IMR-90 (cell line): ENCODE measurements at regions not wholly inside any gene's neighbourhood (a gene's known extent, or its start where the extent isn't known, plus 50 kb on each side); places are given as distances from the start of the nearest gene placed in this dataset.

ENCODE experiments used
- ATAC-seq: fragments of 200-7000 bp; cut with Tn5 transposase; 2 replicates; pipeline ENCODE4 v1.9.1; 2020; ENCODE audit warnings: low read depth, mild to moderate bottlenecking, moderate library complexity
- BruUV-seq: library from RNA; stranded (reverse); fragments of 400-500 nt; replicated peaks from 2 replicates; lab custom pipeline; 2021; lab: Mats Ljungman, UMichigan
- CTCF ChIA-PET: fragments of 300-600 bp; formaldehyde crosslinking; extraction: SDS; loops from one replicate; lab custom pipeline; 2021; ENCODE audit warnings: antibody characterized with exemption; lab: Yijun Ruan, JAX
- POLR2A ChIA-PET: fragments of 300-600 bp; sonication (Branson Sonifier 250); formaldehyde crosslinking; loops from one replicate; lab custom pipeline; 2022; ENCODE audit warnings: antibody characterized with exemption; ENCODE audit not compliant: unreplicated experiment; lab: Charles Lee
- DNase-seq: peaks from one replicate; pipeline ENCODE4 v3.0.0; 2013
- H2AFZ ChIP-seq: replicated peaks from 2 replicates; pipeline ENCODE3; 2013; ENCODE audit warnings: low read length, mild to moderate bottlenecking; ENCODE audit not compliant: poor library complexity
- H2AK5ac ChIP-seq: 2 replicates; pipeline ENCODE4 v1.6.1; 2013; ENCODE audit warnings: low read depth, low read length, inconsistent platforms
- H2AK9ac ChIP-seq: replicated peaks from 2 replicates; pipeline ENCODE3; 2013; ENCODE audit warnings: mild to moderate bottlenecking, low read depth, low read length, moderate library complexity; ENCODE audit not compliant: poor library complexity
- H2BK120ac ChIP-seq: 2 replicates; pipeline ENCODE4 v1.6.1; 2013; ENCODE audit warnings: low read depth, low read length, inconsistent platforms
- H2BK15ac ChIP-seq: 3 replicates; pipeline ENCODE4 v1.6.1; 2013; ENCODE audit warnings: low read depth, low read length, inconsistent platforms
- H2BK20ac ChIP-seq: 2 replicates; pipeline ENCODE4 v1.6.1; 2013; ENCODE audit warnings: low read depth, mild to moderate bottlenecking, inconsistent platforms, low read length, moderate library complexity
- H2BK5ac ChIP-seq: 2 replicates; pipeline ENCODE4 v1.6.1; 2013; ENCODE audit warnings: mild to moderate bottlenecking, low read depth, low read length, inconsistent platforms; ENCODE audit not compliant: poor library complexity, severe bottlenecking
- H3K14ac ChIP-seq: replicated peaks from 2 replicates; pipeline ENCODE4 v1.6.1; 2013; ENCODE audit warnings: low read depth, low read length, inconsistent platforms
- H3K18ac ChIP-seq: 2 replicates; pipeline ENCODE4 v1.6.1; 2013; ENCODE audit warnings: low read depth, low read length, control low read depth
- H3K23ac ChIP-seq: 2 replicates; pipeline ENCODE4 v1.6.1; 2013; ENCODE audit warnings: low read depth, low read length, inconsistent platforms
- H3K27ac ChIP-seq: 2 replicates; pipeline ENCODE4 v1.5.1; 2013; ENCODE audit warnings: mild to moderate bottlenecking, control low read depth, low read length; ENCODE audit not compliant: insufficient read depth
- H3K27me3 ChIP-seq: 2 replicates; pipeline ENCODE4 v1.6.1; 2013; ENCODE audit warnings: low read length; ENCODE audit not compliant: control insufficient read depth, insufficient read depth
- H3K36me3 ChIP-seq: 2 replicates; pipeline ENCODE4 v1.6.1; 2013; ENCODE audit warnings: low read length, mixed read lengths; ENCODE audit not compliant: control insufficient read depth, insufficient read depth
- H3K4ac ChIP-seq: 2 replicates; pipeline ENCODE4 v1.6.1; 2013; ENCODE audit warnings: low read depth, low read length, inconsistent platforms
- H3K4me1 ChIP-seq: 2 replicates; pipeline ENCODE4 v1.6.1; 2013; ENCODE audit warnings: low read length, mixed read lengths; ENCODE audit not compliant: control insufficient read depth, insufficient read depth
- H3K4me2 ChIP-seq: 2 replicates; pipeline ENCODE4 v1.6.1; 2013; ENCODE audit warnings: low read depth, mild to moderate bottlenecking, control low read depth, low read length, moderate library complexity
- H3K4me3 ChIP-seq: 2 replicates; pipeline ENCODE4 v1.5.1; 2013; ENCODE audit warnings: low read depth, mild to moderate bottlenecking, control low read depth, low read length, moderate library complexity; ENCODE audit not compliant: insufficient read depth
- H3K56ac ChIP-seq: 2 replicates; pipeline ENCODE4 v1.6.1; 2013; ENCODE audit warnings: low read length, inconsistent platforms; ENCODE audit not compliant: insufficient read depth; ENCODE audit errors: extremely low read depth
- H3K79me1 ChIP-seq, 2 experiments: 2 replicates each; pipeline ENCODE4 v1.6.1; 2013; ENCODE audit warnings: low read length in 2 of 2, inconsistent platforms in 1 of 2, low read depth in 1 of 2
- H3K9ac ChIP-seq: 2 replicates; pipeline ENCODE4 v1.6.1; 2013; ENCODE audit warnings: low read depth, low read length, control low read depth
- H3K9me1 ChIP-seq: 2 replicates; pipeline ENCODE4 v1.6.1; 2013; ENCODE audit warnings: low read length, inconsistent platforms; ENCODE audit not compliant: insufficient read depth
- H3K9me3 ChIP-seq: 2 replicates; pipeline ENCODE4 v1.6.1; 2013; ENCODE audit warnings: low read length; ENCODE audit not compliant: control insufficient read depth, insufficient read depth
- H4K20me1 ChIP-seq: 2 replicates; pipeline ENCODE4 v1.6.1; 2013; ENCODE audit warnings: low read length, inconsistent platforms; ENCODE audit not compliant: insufficient read depth
- H4K5ac ChIP-seq: 2 replicates; pipeline ENCODE4 v1.6.1; 2013; ENCODE audit warnings: mild to moderate bottlenecking, low read depth, low read length, control low read depth
- H4K8ac ChIP-seq, 2 experiments: 2 replicates each; pipeline ENCODE4 v1.6.1; 2013; ENCODE audit warnings: low read depth in 2 of 2, low read length in 2 of 2, control low read depth in 1 of 2, inconsistent platforms in 1 of 2
- H4K91ac ChIP-seq: 2 replicates; pipeline ENCODE4 v1.6.1; 2013; ENCODE audit warnings: low read depth, low read length, inconsistent platforms; ENCODE audit not compliant: insufficient read depth
- BHLHE40 ChIP-seq: fragments of 150-350 bp; IDR thresholded peaks from 2 replicates; pipeline ENCODE4 v1.6.1; 2016; ENCODE audit warnings: mild to moderate bottlenecking, low read depth, low read length
- CEBPB ChIP-seq: IDR thresholded peaks from 2 replicates; pipeline ENCODE4 v1.6.1; 2012; ENCODE audit warnings: low read depth, low read length, improper control_type of control experiment
- MAFK ChIP-seq: IDR thresholded peaks from 2 replicates; pipeline ENCODE4 v1.6.1; 2012; ENCODE audit warnings: low read depth, low read length, improper control_type of control experiment
- MAZ ChIP-seq: IDR thresholded peaks from 2 replicates; pipeline ENCODE4 v1.6.1; 2012; ENCODE audit warnings: low read depth, mild to moderate bottlenecking, low read length, improper control_type of control experiment, moderate library complexity, borderline replicate concordance
- POLR2A ChIP-seq: IDR thresholded peaks from 2 replicates; pipeline ENCODE4 v1.6.1; 2012; ENCODE audit warnings: mild to moderate bottlenecking, low read depth, low read length
- RAD21 ChIP-seq: IDR thresholded peaks from 2 replicates; pipeline ENCODE4 v1.6.1; 2012; ENCODE audit warnings: low read length, improper control_type of control experiment
- RFX5 ChIP-seq: IDR thresholded peaks from 2 replicates; pipeline ENCODE4 v1.8.0; 2012; ENCODE audit warnings: low read depth, mild to moderate bottlenecking, low read length, moderate library complexity
- WGBS, 2 experiments: methylation state at CpG; one replicate each; pipeline versions ENCODE4 v1.1.5 to v1.1.7; 2013; ENCODE audit warnings: missing lambda C conversion rate in 2 of 2; ENCODE audit not compliant: insufficient read length in 1 of 2; ENCODE audit errors: extremely low coverage in 2 of 2; 5-methylcytosine and 5-hydroxymethylcytosine counted together
- dilution Hi-C: fragments of 300-500 bp; cut with HindIII; formaldehyde crosslinking; loops from one replicate; pipeline ENCODE4 v1.14.3; 2018; ENCODE audit warnings: low sequenced_read_pairs; ENCODE audit not compliant: unreplicated experiment
- in situ Hi-C: fragments of 300-500 bp; cut with MboI; formaldehyde crosslinking; loops from 3 replicates; pipeline ENCODE4 v1.14.3; 2019; ENCODE audit warnings: low sequenced_read_pairs, inconsistent platforms, mixed read lengths
- intact Hi-C: fragments of 100-400 bp; cut with micrococcal nuclease; formaldehyde crosslinking; loops from 2 replicates; pipeline ENCODE4 v1.10.0; 2022
- TF ChIP-seq, protein P1 (sequence below): fragments of 150-350 bp; IDR thresholded peaks from 2 replicates; pipeline ENCODE4 v1.6.1; 2017; ENCODE audit warnings: mild to moderate bottlenecking, antibody characterized with exemption, low read length, low read depth
- TF ChIP-seq, protein P2 (sequence below): conservative IDR thresholded peaks from 2 replicates; pipeline ENCODE4 v1.5.1; 2012; ENCODE audit warnings: mild to moderate bottlenecking, low read depth, low read length, improper control_type of control experiment
- TF ChIP-seq, protein P3 (sequence below): fragments of 150-350 bp; IDR thresholded peaks from 2 replicates; pipeline ENCODE4 v1.6.1; 2016; ENCODE audit warnings: low read depth, mild to moderate bottlenecking, low read length, moderate library complexity, borderline replicate concordance

DNA sequence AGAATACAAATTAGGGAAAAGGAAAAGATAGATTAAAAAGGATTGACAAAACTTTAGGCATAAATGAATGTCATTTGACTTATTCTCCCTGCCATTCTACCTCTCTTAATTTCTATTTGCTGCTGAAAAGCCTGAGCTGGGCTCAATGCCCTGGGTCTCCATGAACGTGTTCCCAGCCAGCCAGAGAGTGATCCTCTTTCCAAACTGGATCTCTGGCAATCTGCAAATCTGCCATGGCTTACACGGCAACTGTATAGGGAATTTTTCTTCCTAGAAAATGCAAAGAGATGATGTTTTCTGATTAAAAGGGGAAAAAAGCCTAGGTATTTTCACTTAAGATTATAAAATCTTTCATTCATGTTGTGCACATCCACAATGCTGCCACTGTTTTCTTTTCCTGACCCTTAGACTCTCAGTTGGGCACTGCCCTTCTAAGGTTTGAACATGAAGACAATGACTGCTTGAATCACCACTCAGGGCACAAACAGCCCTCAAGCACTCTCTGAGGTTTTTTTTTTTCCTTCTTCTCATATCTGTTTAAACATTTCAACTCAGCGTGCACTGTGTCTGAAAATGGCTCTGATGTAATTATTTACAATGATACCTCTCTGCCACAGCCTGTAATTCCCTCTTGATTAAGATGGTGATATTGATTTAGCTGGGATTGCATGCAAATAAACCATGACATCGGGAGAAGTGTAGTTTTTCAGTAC, 60.3 kb downstream of the DACT1 start:
- H4K91ac ChIP-seq: no peak overlapping the region
- H3K14ac ChIP-seq: no peak overlapping the region
- intact Hi-C loops (no loop called here), dilution Hi-C loops (no loop called here), in situ Hi-C loops (no loop called here)
- WGBS, 2 experiments: no CpG with 5 or more reads among the region's 4 CpGs
- H2AK9ac ChIP-seq: no peak overlapping the region
- H3K18ac ChIP-seq: no peak overlapping the region
- no peak overlapping the region for H3K56ac ChIP-seq
- H3K9ac ChIP-seq: no peak overlapping the region
- ATAC-seq (no peak), DNase-seq (no peak)
- H3K9me3 ChIP-seq: no peaks in the 10 kb centered on the region
- H2AK5ac ChIP-seq: no peak overlapping the region
- H3K27me3 ChIP-seq: peaks cover 24% of the 10 kb centered on the region
- H4K5ac ChIP-seq: no peak overlapping the region
- H3K27ac ChIP-seq: no peak overlapping the region
- TF ChIP-seq CEBPB: no peak
- TF ChIP-seq, protein P1, sequence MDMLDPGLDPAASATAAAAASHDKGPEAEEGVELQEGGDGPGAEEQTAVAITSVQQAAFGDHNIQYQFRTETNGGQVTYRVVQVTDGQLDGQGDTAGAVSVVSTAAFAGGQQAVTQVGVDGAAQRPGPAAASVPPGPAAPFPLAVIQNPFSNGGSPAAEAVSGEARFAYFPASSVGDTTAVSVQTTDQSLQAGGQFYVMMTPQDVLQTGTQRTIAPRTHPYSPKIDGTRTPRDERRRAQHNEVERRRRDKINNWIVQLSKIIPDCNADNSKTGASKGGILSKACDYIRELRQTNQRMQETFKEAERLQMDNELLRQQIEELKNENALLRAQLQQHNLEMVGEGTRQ: no peak
- no peak for TF ChIP-seq RAD21
- no peak for TF ChIP-seq MAFK
- TF ChIP-seq POLR2A: no peak
- no peak for TF ChIP-seq RFX5
- no peak for TF ChIP-seq BHLHE40
- TF ChIP-seq, protein P2, sequence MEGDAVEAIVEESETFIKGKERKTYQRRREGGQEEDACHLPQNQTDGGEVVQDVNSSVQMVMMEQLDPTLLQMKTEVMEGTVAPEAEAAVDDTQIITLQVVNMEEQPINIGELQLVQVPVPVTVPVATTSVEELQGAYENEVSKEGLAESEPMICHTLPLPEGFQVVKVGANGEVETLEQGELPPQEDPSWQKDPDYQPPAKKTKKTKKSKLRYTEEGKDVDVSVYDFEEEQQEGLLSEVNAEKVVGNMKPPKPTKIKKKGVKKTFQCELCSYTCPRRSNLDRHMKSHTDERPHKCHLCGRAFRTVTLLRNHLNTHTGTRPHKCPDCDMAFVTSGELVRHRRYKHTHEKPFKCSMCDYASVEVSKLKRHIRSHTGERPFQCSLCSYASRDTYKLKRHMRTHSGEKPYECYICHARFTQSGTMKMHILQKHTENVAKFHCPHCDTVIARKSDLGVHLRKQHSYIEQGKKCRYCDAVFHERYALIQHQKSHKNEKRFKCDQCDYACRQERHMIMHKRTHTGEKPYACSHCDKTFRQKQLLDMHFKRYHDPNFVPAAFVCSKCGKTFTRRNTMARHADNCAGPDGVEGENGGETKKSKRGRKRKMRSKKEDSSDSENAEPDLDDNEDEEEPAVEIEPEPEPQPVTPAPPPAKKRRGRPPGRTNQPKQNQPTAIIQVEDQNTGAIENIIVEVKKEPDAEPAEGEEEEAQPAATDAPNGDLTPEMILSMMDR: no peak
- TF ChIP-seq MAZ: no peak
- TF ChIP-seq, protein P3, sequence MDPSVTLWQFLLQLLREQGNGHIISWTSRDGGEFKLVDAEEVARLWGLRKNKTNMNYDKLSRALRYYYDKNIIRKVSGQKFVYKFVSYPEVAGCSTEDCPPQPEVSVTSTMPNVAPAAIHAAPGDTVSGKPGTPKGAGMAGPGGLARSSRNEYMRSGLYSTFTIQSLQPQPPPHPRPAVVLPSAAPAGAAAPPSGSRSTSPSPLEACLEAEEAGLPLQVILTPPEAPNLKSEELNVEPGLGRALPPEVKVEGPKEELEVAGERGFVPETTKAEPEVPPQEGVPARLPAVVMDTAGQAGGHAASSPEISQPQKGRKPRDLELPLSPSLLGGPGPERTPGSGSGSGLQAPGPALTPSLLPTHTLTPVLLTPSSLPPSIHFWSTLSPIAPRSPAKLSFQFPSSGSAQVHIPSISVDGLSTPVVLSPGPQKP: no peak
- H4K8ac ChIP-seq: no peak overlapping the region
- CTCF ChIA-PET: no interaction called here
- H3K4me2 ChIP-seq: no peak overlapping the region
- no peak overlapping the region for H2BK120ac ChIP-seq
- no peak overlapping the region for H3K23ac ChIP-seq
- no peaks in the 10 kb centered on the region for H3K36me3 ChIP-seq
- no peak overlapping the region for H2BK5ac ChIP-seq
- H2BK20ac ChIP-seq: no peak overlapping the region
- H3K4ac ChIP-seq: no peak overlapping the region
- H3K79me1 ChIP-seq: no peaks in the 10 kb centered on the region
- H2BK15ac ChIP-seq: no peak overlapping the region
- POLR2A ChIA-PET: no interaction called here
- H3K9me1 ChIP-seq: no peaks in the 10 kb centered on the region
- H3K4me3 ChIP-seq: no peak overlapping the region
- H3K4me1 ChIP-seq: no peaks in the 10 kb centered on the region
- H2AFZ ChIP-seq: no peak overlapping the region
- no peaks in the 10 kb centered on the region for H4K20me1 ChIP-seq
- no TSS peak for BruUV-seq
